Cardiac fibroblast (primary cell): ENCODE measurements at regions not wholly inside any gene's neighbourhood (a gene's known extent, or its start where the extent isn't known, plus 50 kb on each side); places are given as distances from the start of the nearest gene placed in this dataset.
"Not testable (repeated sequence)": the region's sequence is repeated elsewhere in the genome, so short reads cannot be mapped to it uniquely, and the experiment has no call there.

Experiments
- DNase-seq, 2 donors: peaks; one replicate each; pipeline versions ENCODE4 v3.0.0 to v3.0.0-alpha.2; 2010; ENCODE audit warnings: low read depth in 2 of 2
- H3K4me3 ChIP-seq, 2 donors: replicated peaks in 1 of 2; 1 replicate in 1 of 2; 2 replicates in 1 of 2; pipeline ENCODE4 v1.5.1; 2011; ENCODE audit warnings: low read depth in 2 of 2, low read length in 2 of 2, mild to moderate bottlenecking in 2 of 2, moderate library complexity in 1 of 2
- CTCF ChIP-seq: IDR thresholded peaks from one replicate; pipeline ENCODE4 v1.5.1; 2011; ENCODE audit warnings: low read depth, mild to moderate bottlenecking, low read length, inconsistent platforms

GRCh38 chr1:184840596-184840995 lies 85.9 kb upstream of the EDEM3 start:
- DNase-seq, result no peak
- no peak overlapping the region for H3K4me3 ChIP-seq
- no peak for TF ChIP-seq CTCF

GRCh38 chr1:184838504-184838951 lies 83.9 kb upstream of the EDEM3 start:
- peak; percentile 82 to 96 for DNase-seq

GRCh38 chr1:184836934-184837895 lies 82.6 kb upstream of the EDEM3 start:
- no peak for DNase-seq
- H3K4me3 ChIP-seq, result no peak overlapping the region
- TF ChIP-seq CTCF, result no peak

More at GRCh38 chr1:184838504-184838951, 83.9 kb upstream of the EDEM3 start:
- peak; percentile 19 for TF ChIP-seq CTCF
- no peak overlapping the region for H3K4me3 ChIP-seq

GRCh38 chr1:184836141-184836540 lies 81.5 kb upstream of the EDEM3 start:
- TF ChIP-seq CTCF, result no peak
- DNase-seq, result peak in 1 of 2 donors; percentile 13
- no peak overlapping the region for H3K4me3 ChIP-seq

- not testable (repeated sequence) for H3K4me3 ChIP-seq, DNase-seq
Observed at GRCh38 chr1:184833994-184834393, 79.3 kb upstream of the EDEM3 start.

- no peak overlapping the region for H3K4me3 ChIP-seq
- no peak for DNase-seq
- TF ChIP-seq CTCF, result no peak
Observed at GRCh38 chr1:184832517-184832916, 77.9 kb upstream of the EDEM3 start.

- not testable (repeated sequence) for DNase-seq, H3K4me3 ChIP-seq
Observed at GRCh38 chr1:184829496-184829895, 74.8 kb upstream of the EDEM3 start.

GRCh38 chr1:184828369-184828717 lies 73.7 kb upstream of the EDEM3 start:
- no peak overlapping the region for H3K4me3 ChIP-seq
- no peak for DNase-seq
- TF ChIP-seq CTCF, result no peak
